Body of pancreas (tissue), 4 donors: ENCODE measurements at regions not wholly inside any gene's neighbourhood (a gene's known extent, or its start where the extent isn't known, plus 50 kb on each side); places are given as distances from the start of the nearest gene placed in this dataset.

Source experiments
- ATAC-seq: fragments of 150-250 bp; one replicate; pipeline ENCODE4 v1.9.1; 2016
- DNase-seq, 4 donors: peaks; one replicate each; pipeline ENCODE4 v3.0.0-alpha.2; 2019
- H3K27ac ChIP-seq, 4 donors: fragments of 200-600 bp; sonication (generic); 1 replicate in 3 of 4; 2 replicates in 1 of 4; pipeline versions ENCODE4 v1.5.1 to v1.6.1; 2016 to 2019; ENCODE audit warnings: mild to moderate bottlenecking in 1 of 4, mixed read lengths in 1 of 4, moderate library complexity in 1 of 4
- H3K27me3 ChIP-seq, 2 donors: fragments of 200-600 bp; sonication (generic); one replicate each; pipeline ENCODE4 v1.6.0; 2016; ENCODE audit warnings: mild to moderate bottlenecking in 1 of 2
- H3K36me3 ChIP-seq, 2 donors: fragments of 200-600 bp; sonication (generic); replicated peaks in 1 of 2; 2 replicates each; pipeline ENCODE4 v1.5.1; 2016; ENCODE audit warnings: low read depth in 2 of 2; ENCODE audit not compliant: insufficient read depth in 1 of 2
- H3K4me1 ChIP-seq: fragments of 200-600 bp; sonication (generic); one replicate; pipeline ENCODE4 v1.6.0; 2016
- H3K4me3 ChIP-seq, 2 donors: fragments of 200-600 bp; sonication (generic); 1 replicate in 1 of 2; 2 replicates in 1 of 2; pipeline ENCODE4 v1.5.1; 2016 to 2019
- H3K9me3 ChIP-seq, 3 donors: fragments of 200-600 bp; sonication (generic); 1 replicate in 2 of 3; 2 replicates in 1 of 3; pipeline ENCODE4 v1.5.1; 2016
- POLR2A ChIP-seq, 3 donors: fragments of 450-650 bp; IDR thresholded peaks; one replicate each; pipeline ENCODE4 v1.6.1; 2016; ENCODE audit warnings: antibody characterized with exemption in 3 of 3, mild to moderate bottlenecking in 2 of 3
- WGBS, 2 donors: methylation state at CpG; one replicate each; pipeline ENCODE4 v1.1.5; 2017; 5-methylcytosine and 5-hydroxymethylcytosine counted together
- intact Hi-C: fragments of 100-400 bp; cut with DNase I; formaldehyde crosslinking; loops from one replicate; pipeline ENCODE4 v1.15.1; 2023
- TF ChIP-seq, protein P1 (sequence below), 7 experiments: fragments of 450-650 bp in 4 of 7; fragments of 200-600 bp in 3 of 7; sonication (generic) in 3 of 7; IDR thresholded peaks; one replicate each; pipeline ENCODE4 v1.5.1; 2016 to 2019; ENCODE audit warnings: antibody characterized with exemption in 7 of 7

- TF ChIP-seq POLR2A (IDR thresholded peaks at IDR 0.05) = no peak
- TF ChIP-seq, protein P1, sequence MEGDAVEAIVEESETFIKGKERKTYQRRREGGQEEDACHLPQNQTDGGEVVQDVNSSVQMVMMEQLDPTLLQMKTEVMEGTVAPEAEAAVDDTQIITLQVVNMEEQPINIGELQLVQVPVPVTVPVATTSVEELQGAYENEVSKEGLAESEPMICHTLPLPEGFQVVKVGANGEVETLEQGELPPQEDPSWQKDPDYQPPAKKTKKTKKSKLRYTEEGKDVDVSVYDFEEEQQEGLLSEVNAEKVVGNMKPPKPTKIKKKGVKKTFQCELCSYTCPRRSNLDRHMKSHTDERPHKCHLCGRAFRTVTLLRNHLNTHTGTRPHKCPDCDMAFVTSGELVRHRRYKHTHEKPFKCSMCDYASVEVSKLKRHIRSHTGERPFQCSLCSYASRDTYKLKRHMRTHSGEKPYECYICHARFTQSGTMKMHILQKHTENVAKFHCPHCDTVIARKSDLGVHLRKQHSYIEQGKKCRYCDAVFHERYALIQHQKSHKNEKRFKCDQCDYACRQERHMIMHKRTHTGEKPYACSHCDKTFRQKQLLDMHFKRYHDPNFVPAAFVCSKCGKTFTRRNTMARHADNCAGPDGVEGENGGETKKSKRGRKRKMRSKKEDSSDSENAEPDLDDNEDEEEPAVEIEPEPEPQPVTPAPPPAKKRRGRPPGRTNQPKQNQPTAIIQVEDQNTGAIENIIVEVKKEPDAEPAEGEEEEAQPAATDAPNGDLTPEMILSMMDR (IDR thresholded peaks at IDR 0.05) = no peak
- Histone ChIP-seq H3K9me3 (no peaks in the 10 kb centered on the region), H3K4me1 (no peaks in the 10 kb centered on the region), H3K36me3 (no peaks in the 10 kb centered on the region), H3K4me3 (no peak overlapping the region), H3K27me3 (no peaks in the 10 kb centered on the region), H3K27ac (no peak overlapping the region)
- no peak for DNase-seq
- no peak for ATAC-seq
- intact Hi-C loops = no loop called here
- 79 to 80% methylated on average over 2 of the region's 2 CpGs for WGBS, 2 donors
Measured at GRCh38 chr16:64730261-64730660, 391.6 kb downstream of the CDH11 start.

GRCh38 chr16:64724339-64724738 lies 397.5 kb downstream of the CDH11 start:
- ATAC-seq = no peak
- 53 to 66% methylated on average over 5 of the region's 5 CpGs for WGBS, 2 donors

GRCh38 chr16:64718486-64718885 lies 403.4 kb downstream of the CDH11 start:
- WGBS, 2 donors = 77 to 79% methylated on average over 7 of the region's 7 CpGs
- Histone ChIP-seq H3K36me3 (no peaks in the 10 kb centered on the region), H3K4me1 (no peaks in the 10 kb centered on the region), H3K27me3 (no peaks in the 10 kb centered on the region), H3K9me3 (no peaks in the 10 kb centered on the region), H3K27ac (no peak overlapping the region), H3K4me3 (no peak overlapping the region)
- intact Hi-C loops = no loop called here
- TF ChIP-seq, protein P1 (IDR thresholded peaks at IDR 0.05) = no peak
- no peak for TF ChIP-seq POLR2A (IDR thresholded peaks at IDR 0.05)
- DNase-seq (no peak), ATAC-seq (no peak)

More at GRCh38 chr16:64724339-64724738, 397.5 kb downstream of the CDH11 start:
- no peaks in the 10 kb centered on the region for H3K27me3 ChIP-seq
- H3K9me3 ChIP-seq = no peaks in the 10 kb centered on the region
- H3K4me1 ChIP-seq = no peaks in the 10 kb centered on the region
- TF ChIP-seq POLR2A (IDR thresholded peaks at IDR 0.05) = no peak
- TF ChIP-seq, protein P1 (IDR thresholded peaks at IDR 0.05) = no peak
- no peak for DNase-seq
- H3K4me3 ChIP-seq = no peak overlapping the region
- intact Hi-C loops = no loop called here
- H3K27ac ChIP-seq = no peak overlapping the region
- H3K36me3 ChIP-seq = no peaks in the 10 kb centered on the region

DNA sequence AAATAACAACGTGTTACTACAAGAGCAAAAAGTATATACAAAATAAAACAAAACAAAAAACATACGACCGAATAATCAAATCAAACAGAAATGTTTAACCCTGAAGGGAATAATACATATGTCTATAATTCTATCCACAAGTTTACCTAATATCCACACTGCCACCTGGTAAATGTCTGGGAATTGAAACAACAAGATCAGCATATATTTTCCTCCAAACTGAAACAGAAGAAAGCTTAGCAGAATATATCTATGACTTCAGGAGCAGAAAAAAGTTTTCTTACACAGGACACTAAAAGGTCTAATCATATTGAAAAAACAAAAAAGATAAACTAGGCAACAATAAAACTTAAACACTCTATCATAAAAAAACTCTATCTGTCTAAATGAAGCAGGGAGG lies 404.0 kb downstream of the CDH11 start:
- H3K27me3 ChIP-seq = no peaks in the 10 kb centered on the region
- intact Hi-C loops = no loop called here
- H3K36me3 ChIP-seq = no peaks in the 10 kb centered on the region
- TF ChIP-seq POLR2A (IDR thresholded peaks at IDR 0.05) = no peak
- TF ChIP-seq, protein P1 (IDR thresholded peaks at IDR 0.05) = no peak
- 54 to 65% methylated on average over 3 of the region's 3 CpGs for WGBS, 2 donors
- H3K4me3 ChIP-seq = no peak overlapping the region
- ATAC-seq (no peak), DNase-seq (no peak)
- no peaks in the 10 kb centered on the region for H3K4me1 ChIP-seq
- H3K9me3 ChIP-seq = no peaks in the 10 kb centered on the region
- no peak overlapping the region for H3K27ac ChIP-seq

DNA sequence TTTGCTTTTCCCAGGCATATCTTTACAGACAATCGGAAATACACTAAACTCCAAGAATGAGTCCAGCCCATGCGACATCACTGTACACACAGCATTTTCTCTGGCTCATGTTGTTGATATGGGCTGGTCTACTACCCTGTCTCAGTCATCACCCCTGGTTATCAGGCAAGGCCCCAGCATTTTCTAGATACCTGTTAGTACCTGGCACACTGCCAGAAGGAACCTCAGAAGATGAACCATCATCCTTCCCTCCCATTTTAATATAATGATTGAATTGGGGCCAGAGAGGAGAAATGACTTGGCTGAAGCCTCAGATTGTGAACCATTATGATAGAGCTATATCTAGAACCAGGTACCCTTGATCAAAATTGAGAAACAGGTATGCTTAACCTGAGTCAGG lies 406.2 kb downstream of the CDH11 start:
- TF ChIP-seq POLR2A (IDR thresholded peaks at IDR 0.05) = no peak
- TF ChIP-seq, protein P1 (IDR thresholded peaks at IDR 0.05) = no peak
- intact Hi-C loops = no loop called here
- Histone ChIP-seq H3K36me3 (no peaks in the 10 kb centered on the region), H3K4me1 (no peaks in the 10 kb centered on the region), H3K4me3 (no peak overlapping the region), H3K9me3 (no peaks in the 10 kb centered on the region), H3K27ac (no peak overlapping the region), H3K27me3 (no peaks in the 10 kb centered on the region)
- DNase-seq (no peak), ATAC-seq (no peak)
- 44 to 59% methylated on average over 2 of the region's 2 CpGs for WGBS, 2 donors
